Neural cell (in vitro differentiated cells): ENCODE measurements at regions not wholly inside any gene's neighbourhood (a gene's known extent, or its start where the extent isn't known, plus 50 kb on each side); places are given as distances from the start of the nearest gene placed in this dataset.

Experiments used
- H2AFZ ChIP-seq: fragments of 200-600, 300-800 bp; sonication (generic), shearing (Covaris generic); 2 replicates; pipeline ENCODE4 v1.6.0; 2014; ENCODE audit warnings: low read depth, mild to moderate bottlenecking, antibody characterized with exemption, low read length, moderate library complexity
- H3F3A ChIP-seq: fragments of 200-600 bp; shearing (Covaris generic); 2 replicates; pipeline ENCODE4 v1.6.1; 2016; ENCODE audit warnings: mild to moderate bottlenecking, moderate library complexity, mixed read lengths, antibody characterized with exemption, low read length; ENCODE audit not compliant: insufficient read depth, poor library complexity, severe bottlenecking
- H3K27ac ChIP-seq: fragments of 200-600, 300-800 bp; sonication (generic), shearing (Covaris generic); 2 replicates; pipeline ENCODE4 v1.5.1; 2014; ENCODE audit warnings: mild to moderate bottlenecking, low read length, moderate library complexity
- H3K27me3 ChIP-seq: fragments of 300-800, 200-600 bp; sonication (generic), shearing (Covaris generic); 2 replicates; pipeline ENCODE4 v1.6.0; 2014; ENCODE audit warnings: mild to moderate bottlenecking, low read depth, low read length, moderate library complexity; ENCODE audit not compliant: insufficient read depth
- H3K36me3 ChIP-seq: fragments of 300-800, 200-600 bp; sonication (generic), shearing (Covaris generic); 2 replicates; pipeline ENCODE4 v1.5.1; 2014; ENCODE audit warnings: mild to moderate bottlenecking, antibody characterized with exemption, low read length, moderate library complexity; ENCODE audit not compliant: insufficient read depth
- H3K4me2 ChIP-seq: fragments of 300-800, 200-600 bp; sonication (generic), shearing (Covaris generic); 2 replicates; pipeline ENCODE4 v1.6.0; 2014; ENCODE audit warnings: mild to moderate bottlenecking, low read length
- H3K4me3 ChIP-seq: fragments of 300-800, 200-600 bp; sonication (generic), shearing (Covaris generic); 2 replicates; pipeline ENCODE4 v1.5.1; 2014; ENCODE audit warnings: mild to moderate bottlenecking, low read length, moderate library complexity
- H3K79me2 ChIP-seq: fragments of 200-600 bp; shearing (Covaris generic); replicated peaks from 2 replicates; pipeline ENCODE4 v1.6.0; 2014; ENCODE audit warnings: mild to moderate bottlenecking, low read length, moderate library complexity; ENCODE audit not compliant: insufficient read depth
- H3K9ac ChIP-seq: fragments of 300-800, 200-600 bp; sonication (generic), shearing (Covaris generic); 2 replicates; pipeline ENCODE4 v1.6.1; 2016; ENCODE audit warnings: mild to moderate bottlenecking, low read length, mixed read lengths
- H3K9me2 ChIP-seq: fragments of 200-600 bp; shearing (Covaris generic); 2 replicates; pipeline ENCODE4 v1.6.1; 2016; ENCODE audit warnings: mild to moderate bottlenecking, low read length, mixed read lengths; ENCODE audit not compliant: insufficient read depth
- H3K9me3 ChIP-seq: fragments of 200-600, 300-800 bp; sonication (generic), shearing (Covaris generic); 2 replicates; pipeline ENCODE4 v1.6.1; 2016; ENCODE audit warnings: mild to moderate bottlenecking, mixed run types, low read length, moderate library complexity, mixed read lengths
- H4K20me1 ChIP-seq: fragments of 200-600 bp; shearing (Covaris generic); 2 replicates; pipeline ENCODE4 v1.6.1; 2016; ENCODE audit warnings: mild to moderate bottlenecking, mixed run types; ENCODE audit not compliant: insufficient read depth
- CTCF ChIP-seq: fragments of 450-650 bp; IDR thresholded peaks from 2 replicates; pipeline ENCODE4 v1.5.1; 2014; ENCODE audit warnings: antibody characterized with exemption, mild to moderate bottlenecking, moderate library complexity; ENCODE audit not compliant: poor library complexity, severe bottlenecking
- EP300 ChIP-seq: fragments of 450-650 bp; conservative IDR thresholded peaks from 2 replicates; pipeline ENCODE4 v1.6.1; 2014; ENCODE audit warnings: antibody characterized with exemption, mild to moderate bottlenecking, moderate library complexity; ENCODE audit not compliant: poor library complexity, severe bottlenecking
- EZH2 ChIP-seq: fragments of 200-600, 300-800 bp; shearing (Covaris generic), sonication (generic); IDR thresholded peaks from 2 replicates; pipeline ENCODE4 v1.6.1; 2014; ENCODE audit warnings: antibody characterized with exemption, low read length, borderline replicate concordance, mild to moderate bottlenecking; ENCODE audit not compliant: insufficient read depth, poor library complexity, severe bottlenecking
- MXI1 ChIP-seq: fragments of 450-650 bp; conservative IDR thresholded peaks from 2 replicates; pipeline ENCODE4 v1.6.1; 2014; ENCODE audit warnings: antibody characterized with exemption, mild to moderate bottlenecking; ENCODE audit not compliant: poor library complexity, severe bottlenecking
- POLR2AphosphoS5 ChIP-seq: IDR thresholded peaks from 2 replicates; pipeline ENCODE4 v1.6.1; 2012
- RAD21 ChIP-seq: fragments of 450-650 bp; conservative IDR thresholded peaks from 2 replicates; pipeline ENCODE4 v1.6.1; 2014; ENCODE audit warnings: antibody characterized with exemption, mild to moderate bottlenecking, moderate library complexity
- REST ChIP-seq: IDR thresholded peaks from 2 replicates; pipeline ENCODE4 v1.6.1; 2012; ENCODE audit warnings: borderline replicate concordance
- SMC3 ChIP-seq: fragments of 450-650 bp; conservative IDR thresholded peaks from 2 replicates; pipeline ENCODE4 v1.6.1; 2014; ENCODE audit warnings: antibody characterized with exemption, mild to moderate bottlenecking, moderate library complexity; ENCODE audit not compliant: poor library complexity
- TAF1 ChIP-seq: IDR thresholded peaks from 2 replicates; pipeline ENCODE4 v1.6.1; 2012; ENCODE audit warnings: low read depth

GRCh38 chr3:118842147-118842863, 192.3 kb downstream of the IGSF11 start:
- Histone ChIP-seq H3K27ac (no peak overlapping the region), H4K20me1 (no peaks in the 10 kb centered on the region), H3K79me2 (no peaks in the 10 kb centered on the region), H3K9ac (no peak overlapping the region), H2AFZ (no peak overlapping the region), H3K27me3 (no peaks in the 10 kb centered on the region), H3K36me3 (no peaks in the 10 kb centered on the region), H3K9me2 (no peaks in the 10 kb centered on the region), H3K4me3 (no peak overlapping the region), H3K9me3 (peaks cover 7% of the 10 kb centered on the region), H3F3A (no peaks in the 10 kb centered on the region), H3K4me2 (no peak overlapping the region)
- TF ChIP-seq CTCF (no peak), RAD21 (no peak), REST (no peak), SMC3 (no peak), TAF1 (no peak), EZH2 (no peak), EP300 (no peak), MXI1 (no peak), POLR2AphosphoS5 (no peak)

- Histone ChIP-seq H3K9me3 (peaks cover 3% of the 10 kb centered on the region), H3K27ac (no peak overlapping the region), H3K9ac (no peak overlapping the region), H3K36me3 (no peaks in the 10 kb centered on the region), H3K79me2 (no peaks in the 10 kb centered on the region), H3K9me2 (no peaks in the 10 kb centered on the region), H3K4me2 (no peak overlapping the region), H4K20me1 (no peaks in the 10 kb centered on the region), H3K27me3 (no peaks in the 10 kb centered on the region), H3K4me3 (no peak overlapping the region), H2AFZ (no peak overlapping the region), H3F3A (no peaks in the 10 kb centered on the region)
- TF ChIP-seq POLR2AphosphoS5 (no peak), EZH2 (no peak), CTCF (no peak), MXI1 (no peak), REST (no peak), EP300 (no peak), SMC3 (no peak), RAD21 (no peak), TAF1 (no peak)
Observed at GRCh38 chr3:118846176-118846575, 188.5 kb downstream of the IGSF11 start.
